T47D (cell line): ENCODE measurements at regions not wholly inside any gene's neighbourhood (a gene's known extent, or its start where the extent isn't known, plus 50 kb on each side); places are given as distances from the start of the nearest gene placed in this dataset.
A peak's percentile ranks its signal among the peaks of the same experiment; 100 is the strongest.

ENCODE experiments used
- DNase-seq, 2 experiments: peaks; one replicate each; pipeline versions ENCODE4 v3.0.0 to v3.0.0-alpha.2; 2011 to 2012; ENCODE audit warnings: low read depth in 1 of 2, low spot score in 1 of 2
- JUND ChIP-seq: IDR thresholded peaks from 2 replicates; pipeline ENCODE4 v1.6.1; 2012; ENCODE audit warnings: low read depth
- in situ Hi-C: cut with HindIII; loops from 2 replicates; pipeline ENCODE4 v1.10.0; 2016; ENCODE audit warnings: low sequenced_read_pairs, low pct_unique_long_range_greater_than_20kb

GRCh38 chr1:214933375-214933774 lies 149.2 kb upstream of the KCNK2 start:
- no peak for DNase-seq
- no peak for TF ChIP-seq JUND
- in situ Hi-C loops = no loop called here

GRCh38 chr1:214934045-214934444 lies 148.5 kb upstream of the KCNK2 start:
- in situ Hi-C loops = no loop called here
- no peak for TF ChIP-seq JUND

GRCh38 chr1:214935258-214935657 lies 147.3 kb upstream of the KCNK2 start:
- DNase-seq = no peak
- no peak for TF ChIP-seq JUND
- in situ Hi-C loops = no loop called here

More at GRCh38 chr1:214934045-214934444, 148.5 kb upstream of the KCNK2 start:
- DNase-seq = no peak

- TF ChIP-seq JUND = no peak
- in situ Hi-C loops = no loop called here
- DNase-seq = no peak
These were observed 143.4 kb upstream of the KCNK2 start for GRCh38 chr1:214939180-214939579.

- TF ChIP-seq JUND = no peak
- in situ Hi-C loops = no loop called here
- no peak for DNase-seq
These were observed 141.5 kb upstream of the KCNK2 start for GRCh38 chr1:214941061-214941460.

- no peak for TF ChIP-seq JUND
- DNase-seq = no peak
- in situ Hi-C loops = no loop called here
These were observed 139.5 kb upstream of the KCNK2 start for GRCh38 chr1:214943054-214943453.

GRCh38 chr1:214946615-214947014 lies 135.9 kb upstream of the KCNK2 start:
- no peak for DNase-seq
- in situ Hi-C loops = no loop called here
- no peak for TF ChIP-seq JUND

GRCh38 chr1:214952648-214953047 lies 129.9 kb upstream of the KCNK2 start:
- DNase-seq = peak in 1 of 2 experiments; percentile 43
- in situ Hi-C loops = no loop called here
- no peak for TF ChIP-seq JUND

GRCh38 chr1:214953901-214954616 lies 128.5 kb upstream of the KCNK2 start:
- in situ Hi-C loops = no loop called here
- DNase-seq = no peak
- TF ChIP-seq JUND = no peak

GRCh38 chr1:214954617-214954949 lies 128.0 kb upstream of the KCNK2 start:
- TF ChIP-seq JUND = no peak
- in situ Hi-C loops = no loop called here

GRCh38 chr1:214957330-214958137 lies 125.0 kb upstream of the KCNK2 start:
- no peak for DNase-seq
- TF ChIP-seq JUND = no peak
- in situ Hi-C loops = no loop called here

More at GRCh38 chr1:214954617-214954949, 128.0 kb upstream of the KCNK2 start:
- no peak for DNase-seq

GRCh38 chr1:214958486-214958885 lies 124.1 kb upstream of the KCNK2 start:
- TF ChIP-seq JUND = no peak
- no peak for DNase-seq
- in situ Hi-C loops = no loop called here

- TF ChIP-seq JUND = no peak
- DNase-seq = no peak
- in situ Hi-C loops = no loop called here
These were observed 116.2 kb upstream of the KCNK2 start for GRCh38 chr1:214966346-214966745.
